ENCODE measurements at regions not wholly inside any gene's neighbourhood (a gene's known extent, or its start where the extent isn't known, plus 50 kb on each side); places are given as distances from the start of the nearest gene placed in this dataset.

DNA sequence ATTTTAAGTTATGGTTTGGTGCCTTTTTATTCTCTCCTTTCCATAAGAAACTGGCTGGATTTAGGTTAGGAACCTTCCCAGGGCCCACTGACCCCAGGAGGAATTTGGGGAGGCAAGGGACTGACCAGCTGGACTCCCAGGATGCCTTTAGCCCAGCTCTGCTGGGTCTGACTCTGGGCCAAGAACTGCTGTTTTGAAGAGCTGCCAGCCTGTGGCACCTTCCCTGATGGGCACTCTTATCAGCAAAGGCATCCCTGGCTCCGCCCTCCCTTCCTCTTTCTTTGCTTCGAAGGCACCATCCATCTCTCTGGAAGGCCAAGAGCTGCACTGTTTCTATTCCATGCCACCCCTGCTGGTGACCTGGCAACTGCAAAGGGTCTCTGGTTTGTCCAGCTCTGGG lies 174.7 kb downstream of the POU4F1 start:
- no peak overlapping the region for H3K4me3 ChIP-seq (ENCODE audit: low read depth, low read length)
- TF ChIP-seq, protein P1, sequence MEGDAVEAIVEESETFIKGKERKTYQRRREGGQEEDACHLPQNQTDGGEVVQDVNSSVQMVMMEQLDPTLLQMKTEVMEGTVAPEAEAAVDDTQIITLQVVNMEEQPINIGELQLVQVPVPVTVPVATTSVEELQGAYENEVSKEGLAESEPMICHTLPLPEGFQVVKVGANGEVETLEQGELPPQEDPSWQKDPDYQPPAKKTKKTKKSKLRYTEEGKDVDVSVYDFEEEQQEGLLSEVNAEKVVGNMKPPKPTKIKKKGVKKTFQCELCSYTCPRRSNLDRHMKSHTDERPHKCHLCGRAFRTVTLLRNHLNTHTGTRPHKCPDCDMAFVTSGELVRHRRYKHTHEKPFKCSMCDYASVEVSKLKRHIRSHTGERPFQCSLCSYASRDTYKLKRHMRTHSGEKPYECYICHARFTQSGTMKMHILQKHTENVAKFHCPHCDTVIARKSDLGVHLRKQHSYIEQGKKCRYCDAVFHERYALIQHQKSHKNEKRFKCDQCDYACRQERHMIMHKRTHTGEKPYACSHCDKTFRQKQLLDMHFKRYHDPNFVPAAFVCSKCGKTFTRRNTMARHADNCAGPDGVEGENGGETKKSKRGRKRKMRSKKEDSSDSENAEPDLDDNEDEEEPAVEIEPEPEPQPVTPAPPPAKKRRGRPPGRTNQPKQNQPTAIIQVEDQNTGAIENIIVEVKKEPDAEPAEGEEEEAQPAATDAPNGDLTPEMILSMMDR (IDR thresholded peaks at IDR 0.05; ENCODE audit: borderline replicate concordance, insufficient read depth, low read depth, low read length), result no peak

DNA sequence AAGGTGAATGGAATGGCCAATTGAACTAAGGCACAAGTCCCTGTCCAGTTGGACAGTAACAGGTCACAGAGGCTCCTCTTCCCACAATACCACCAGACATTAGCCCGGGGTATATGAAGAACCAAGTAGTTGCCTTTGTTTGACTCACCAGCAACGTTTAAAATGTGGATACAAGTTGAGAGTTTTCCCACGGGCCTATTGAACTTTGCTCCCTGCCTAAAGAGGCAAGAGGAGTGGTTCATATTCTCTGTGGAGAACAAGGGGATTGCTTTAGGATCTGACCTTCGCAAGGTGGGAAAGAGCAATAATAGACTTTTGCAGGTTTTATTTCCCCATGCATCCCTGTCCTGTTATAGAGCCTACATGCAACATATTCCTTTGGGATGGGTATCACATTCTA lies 177.2 kb downstream of the POU4F1 start:
- no peak overlapping the region for H3K4me3 ChIP-seq (ENCODE audit: low read depth, low read length)
- TF ChIP-seq, protein P1 (IDR thresholded peaks at IDR 0.05; ENCODE audit: borderline replicate concordance, insufficient read depth, low read depth, low read length), result no peak

DNA sequence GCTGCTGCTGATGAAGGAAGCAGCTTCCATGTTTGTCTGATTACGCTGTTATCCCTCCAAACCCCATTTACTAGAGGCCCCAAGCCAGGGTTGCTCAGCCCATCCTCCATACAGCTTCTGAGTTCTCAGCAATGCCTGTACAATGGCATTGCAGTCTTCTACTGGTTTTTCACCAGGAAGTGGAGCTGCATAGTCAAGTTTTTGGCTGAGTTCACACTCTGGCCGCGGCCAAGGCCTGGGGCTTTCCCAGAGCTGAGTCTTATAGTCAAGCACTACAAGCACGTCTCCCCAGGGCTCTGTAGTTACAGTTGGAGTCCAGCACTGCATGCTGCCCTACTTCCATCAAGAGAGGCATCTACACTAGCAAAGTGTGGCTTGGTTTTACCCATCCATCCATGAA lies 182.5 kb downstream of the POU4F1 start:
- H3K4me3 ChIP-seq (ENCODE audit: low read depth, low read length), result no peak overlapping the region
- TF ChIP-seq, protein P1 (IDR thresholded peaks at IDR 0.05; ENCODE audit: borderline replicate concordance, insufficient read depth, low read depth, low read length), result no peak

DNA sequence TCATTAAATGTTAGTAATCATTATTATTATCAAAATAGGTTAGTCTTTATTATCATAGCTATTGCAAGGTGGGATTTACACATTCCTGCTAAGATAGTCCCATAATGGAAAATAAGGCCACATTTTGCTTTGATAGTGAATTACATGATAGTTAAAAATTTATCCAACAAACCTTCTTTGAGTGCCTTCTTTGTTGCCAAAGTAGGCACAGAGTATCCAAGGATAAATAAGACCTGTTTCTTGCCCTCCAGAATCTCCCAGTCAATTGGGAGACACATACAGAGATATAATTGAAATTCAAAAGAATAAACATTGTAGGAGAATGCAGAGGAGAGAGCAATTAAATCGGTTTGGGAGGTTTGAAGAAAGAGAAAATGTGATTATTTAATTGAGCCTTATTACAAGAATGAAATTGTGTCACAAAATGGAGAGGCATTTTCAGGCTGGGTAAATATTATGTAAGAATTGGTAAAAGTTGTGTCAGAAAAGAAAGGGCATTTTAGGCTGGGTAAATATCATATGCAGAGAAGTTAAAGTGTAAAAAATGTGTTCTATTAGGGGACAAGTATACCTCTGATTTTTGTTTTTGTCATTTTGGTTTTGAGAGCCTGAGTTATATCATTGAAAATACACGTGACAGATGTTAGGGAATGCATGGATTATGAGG lies 189.3 kb downstream of the POU4F1 start:
- TF ChIP-seq, protein P1 (IDR thresholded peaks at IDR 0.05; ENCODE audit: borderline replicate concordance, insufficient read depth, low read depth, low read length), result no peak
- no peak overlapping the region for H3K4me3 ChIP-seq (ENCODE audit: low read depth, low read length)

DNA sequence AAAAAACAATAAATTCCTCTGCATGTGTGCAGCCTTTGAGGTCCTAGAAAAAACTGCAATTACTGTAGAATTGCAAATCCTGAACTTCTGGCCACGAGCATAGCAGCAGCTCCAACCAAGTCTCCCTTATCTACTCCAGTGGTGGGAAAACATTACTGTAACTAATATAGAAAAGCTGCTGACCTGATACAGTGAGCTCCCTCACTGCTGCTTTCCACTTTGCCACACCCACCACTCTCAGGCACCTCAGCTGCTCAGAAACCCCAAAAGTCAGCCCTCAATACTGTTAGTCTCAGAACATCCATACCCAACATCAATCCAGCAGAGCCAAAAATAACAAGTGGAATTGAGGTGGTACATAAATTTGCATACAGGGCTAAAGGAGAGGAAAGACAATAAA lies 192.5 kb downstream of the POU4F1 start:
- H3K4me3 ChIP-seq (ENCODE audit: low read depth, low read length), result no peak overlapping the region

DNA sequence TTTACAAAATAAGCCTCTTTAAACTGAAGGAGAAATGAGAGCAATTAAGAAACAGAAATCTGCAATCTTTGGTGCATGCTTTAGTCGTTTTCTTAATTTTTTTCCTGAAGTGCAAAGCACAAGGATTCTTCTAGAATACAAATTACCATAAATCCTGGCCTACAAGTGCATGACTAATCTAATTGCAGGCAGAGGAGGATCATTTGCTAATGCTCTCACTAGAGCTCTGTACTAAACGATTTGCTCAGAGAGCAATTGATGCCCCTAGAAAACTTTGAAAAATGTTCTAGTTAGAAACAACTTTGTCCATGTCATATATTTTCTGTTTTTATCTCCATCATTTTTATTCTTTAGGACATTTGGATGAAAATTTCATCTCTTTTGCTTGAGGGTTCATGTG lies 193.2 kb downstream of the POU4F1 start:
- TF ChIP-seq, protein P1 (IDR thresholded peaks at IDR 0.05; ENCODE audit: borderline replicate concordance, insufficient read depth, low read depth, low read length), result no peak
- no peak overlapping the region for H3K4me3 ChIP-seq (ENCODE audit: low read depth, low read length)

More for the DNA sequence above, 192.5 kb downstream of the POU4F1 start:
- TF ChIP-seq, protein P1 (IDR thresholded peaks at IDR 0.05; ENCODE audit: borderline replicate concordance, insufficient read depth, low read depth, low read length), result no peak

DNA sequence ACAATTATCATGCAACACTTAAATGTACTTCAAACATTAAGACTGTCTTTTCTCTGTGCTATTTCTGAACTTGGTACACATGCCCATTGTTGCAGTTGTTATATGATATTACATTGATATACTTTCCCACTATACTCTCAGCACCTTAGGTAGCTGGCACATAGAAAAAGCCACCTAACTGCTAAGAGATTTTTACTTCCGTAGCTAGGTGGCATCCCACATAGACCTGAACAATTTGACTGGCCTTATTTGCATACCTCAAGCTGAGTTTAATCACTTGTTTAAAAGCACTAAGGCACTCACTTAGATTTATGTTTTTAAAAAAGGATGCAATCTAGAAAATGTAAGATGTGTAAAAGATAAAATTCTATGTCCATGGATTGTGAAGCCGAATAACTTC lies 194.2 kb downstream of the POU4F1 start:
- no peak overlapping the region for H3K4me3 ChIP-seq (ENCODE audit: low read depth, low read length)
- TF ChIP-seq, protein P1 (IDR thresholded peaks at IDR 0.05; ENCODE audit: borderline replicate concordance, insufficient read depth, low read depth, low read length), result no peak
